Esophagus muscularis mucosa (tissue), 4 donors: ENCODE measurements at regions not wholly inside any gene's neighbourhood (a gene's known extent, or its start where the extent isn't known, plus 50 kb on each side); places are given as distances from the start of the nearest gene placed in this dataset.

Source experiments
- DNase-seq: peaks from one replicate; pipeline ENCODE4 v3.0.0-alpha.2; 2017; ENCODE audit errors: extremely low spot score
- H3K27ac ChIP-seq, 4 donors: fragments of 200-600 bp; sonication (generic); replicated peaks in 1 of 4; 1 replicate in 3 of 4; 2 replicates in 1 of 4; pipeline ENCODE4 v1.5.1; 2016 to 2019; ENCODE audit warnings: mild to moderate bottlenecking in 1 of 4
- H3K27me3 ChIP-seq, 4 donors: fragments of 200-600 bp; sonication (generic); one replicate each; pipeline versions ENCODE4 v1.5.1 to v1.6.0; 2016 to 2019
- H3K36me3 ChIP-seq, 4 donors: fragments of 200-600 bp; sonication (generic); one replicate each; pipeline ENCODE4 v1.5.1; 2016 to 2019
- H3K4me1 ChIP-seq, 4 donors: fragments of 200-600 bp; sonication (generic); one replicate each; pipeline ENCODE4 v1.5.1; 2016 to 2019
- H3K4me3 ChIP-seq, 4 donors: fragments of 200-600 bp; sonication (generic); 1 replicate in 2 of 4; 2 replicates in 2 of 4; pipeline ENCODE4 v1.5.1; 2016 to 2019; ENCODE audit warnings: mild to moderate bottlenecking in 4 of 4, moderate library complexity in 1 of 4
- H3K9me3 ChIP-seq, 4 donors: fragments of 200-600 bp; sonication (generic); 1 replicate in 3 of 4; 2 replicates in 1 of 4; pipeline ENCODE4 v1.5.1; 2016 to 2019
- EP300 ChIP-seq: sonication (generic); formaldehyde crosslinking; IDR thresholded peaks from one replicate; pipeline ENCODE4 v1.6.1; 2017; ENCODE audit warnings: antibody characterized with exemption
- POLR2A ChIP-seq: fragments of 450-650 bp; IDR thresholded peaks from one replicate; pipeline ENCODE4 v1.6.1; 2017; ENCODE audit warnings: antibody characterized with exemption, moderate library complexity, mild to moderate bottlenecking, low read depth
- POLR2AphosphoS5 ChIP-seq, 2 donors: sonication (generic); formaldehyde crosslinking; IDR thresholded peaks; one replicate each; pipeline ENCODE4 v1.6.1; 2017; ENCODE audit warnings: antibody characterized with exemption in 2 of 2
- WGBS: methylation state at CpG from one replicate; pipeline ENCODE4 v1.1.5; 2018; 5-methylcytosine and 5-hydroxymethylcytosine counted together
- intact Hi-C: fragments of 100-400 bp; cut with DNase I; formaldehyde crosslinking; loops from one replicate; pipeline ENCODE4 v1.15.1; 2023
- TF ChIP-seq, protein P1 (sequence below), 3 experiments: fragments of 200-600 bp in 2 of 3; fragments of 450-650 bp in 1 of 3; sonication (generic) in 2 of 3; IDR thresholded peaks; one replicate each; pipeline ENCODE4 v1.5.1; 2017 to 2019; ENCODE audit warnings: antibody characterized with exemption in 3 of 3, mild to moderate bottlenecking in 2 of 3, moderate library complexity in 1 of 3

- intact Hi-C loops: no loop called here
- 63% methylated on average over 3 of the region's 3 CpGs for WGBS
- H3K27ac ChIP-seq: no peak overlapping the region
Measured at GRCh38 chr5:164002214-164002613, 496.8 kb downstream of the MAT2B start.

GRCh38 chr5:164002628-164003027 is 497.2 kb downstream of the MAT2B start:
- Histone ChIP-seq H3K9me3 (no peaks in the 10 kb centered on the region), H3K4me1 (peaks cover 0 to 11% (median 3%) of the 10 kb centered on the region in 4 donors), H3K27me3 (no peaks in the 10 kb centered on the region), H3K4me3 (no peak overlapping the region), H3K27ac (no peak overlapping the region), H3K36me3 (no peaks in the 10 kb centered on the region)
- no peak for DNase-seq
- WGBS: 74% methylated on average over 3 of the region's 3 CpGs
- no peak for TF ChIP-seq EP300
- no peak for TF ChIP-seq POLR2AphosphoS5 (IDR thresholded peaks at IDR 0.05)
- TF ChIP-seq, protein P1, sequence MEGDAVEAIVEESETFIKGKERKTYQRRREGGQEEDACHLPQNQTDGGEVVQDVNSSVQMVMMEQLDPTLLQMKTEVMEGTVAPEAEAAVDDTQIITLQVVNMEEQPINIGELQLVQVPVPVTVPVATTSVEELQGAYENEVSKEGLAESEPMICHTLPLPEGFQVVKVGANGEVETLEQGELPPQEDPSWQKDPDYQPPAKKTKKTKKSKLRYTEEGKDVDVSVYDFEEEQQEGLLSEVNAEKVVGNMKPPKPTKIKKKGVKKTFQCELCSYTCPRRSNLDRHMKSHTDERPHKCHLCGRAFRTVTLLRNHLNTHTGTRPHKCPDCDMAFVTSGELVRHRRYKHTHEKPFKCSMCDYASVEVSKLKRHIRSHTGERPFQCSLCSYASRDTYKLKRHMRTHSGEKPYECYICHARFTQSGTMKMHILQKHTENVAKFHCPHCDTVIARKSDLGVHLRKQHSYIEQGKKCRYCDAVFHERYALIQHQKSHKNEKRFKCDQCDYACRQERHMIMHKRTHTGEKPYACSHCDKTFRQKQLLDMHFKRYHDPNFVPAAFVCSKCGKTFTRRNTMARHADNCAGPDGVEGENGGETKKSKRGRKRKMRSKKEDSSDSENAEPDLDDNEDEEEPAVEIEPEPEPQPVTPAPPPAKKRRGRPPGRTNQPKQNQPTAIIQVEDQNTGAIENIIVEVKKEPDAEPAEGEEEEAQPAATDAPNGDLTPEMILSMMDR (IDR thresholded peaks at IDR 0.05): no peak
- intact Hi-C loops: no loop called here

More at GRCh38 chr5:164002214-164002613, 496.8 kb downstream of the MAT2B start:
- DNase-seq: no peak
- H3K9me3 ChIP-seq: no peaks in the 10 kb centered on the region
- no peak for TF ChIP-seq EP300
- TF ChIP-seq, protein P1 (IDR thresholded peaks at IDR 0.05): no peak
- TF ChIP-seq POLR2A: no peak
- no peak for TF ChIP-seq POLR2AphosphoS5 (IDR thresholded peaks at IDR 0.05)
- H3K36me3 ChIP-seq: no peaks in the 10 kb centered on the region
- peaks cover 0 to 11% (median 3%) of the 10 kb centered on the region in 4 donors for H3K4me1 ChIP-seq
- H3K4me3 ChIP-seq: no peak overlapping the region
- no peaks in the 10 kb centered on the region for H3K27me3 ChIP-seq

GRCh38 chr5:164005071-164005470 is 499.7 kb downstream of the MAT2B start:
- no peak for DNase-seq
- H3K9me3 ChIP-seq: no peaks in the 10 kb centered on the region
- intact Hi-C loops: no loop called here
- H3K27me3 ChIP-seq: no peaks in the 10 kb centered on the region
- peaks cover 0 to 11% (median 3%) of the 10 kb centered on the region in 4 donors for H3K4me1 ChIP-seq
- H3K27ac ChIP-seq: no peak overlapping the region
- TF ChIP-seq, protein P1 (IDR thresholded peaks at IDR 0.05): no peak
- 85% methylated on average over 1 of the region's 1 CpG for WGBS
- no peaks in the 10 kb centered on the region for H3K36me3 ChIP-seq
- no peak overlapping the region for H3K4me3 ChIP-seq

DNA sequence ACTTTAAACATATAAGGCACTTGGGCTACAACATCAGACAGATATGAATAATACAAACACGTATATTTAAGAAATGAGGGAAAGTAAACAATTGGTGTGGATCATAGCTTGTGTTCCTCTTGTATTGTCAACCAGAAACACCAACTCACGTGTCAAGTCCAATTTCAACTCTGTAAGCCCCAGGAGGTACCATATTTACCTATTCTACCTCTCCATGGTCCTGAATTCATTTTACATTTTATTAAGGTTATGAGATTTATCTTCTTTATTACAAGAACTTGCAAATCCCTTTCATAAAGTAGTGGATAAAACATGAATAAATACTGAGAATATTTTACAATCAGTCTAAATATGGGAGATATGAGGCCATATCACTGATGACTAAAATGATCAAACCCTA is 501.6 kb downstream of the MAT2B start:
- H3K27me3 ChIP-seq: no peaks in the 10 kb centered on the region
- intact Hi-C loops: no loop called here
- H3K27ac ChIP-seq: no peak overlapping the region
- WGBS: 68% methylated on average over 2 of the region's 2 CpGs
- H3K36me3 ChIP-seq: no peaks in the 10 kb centered on the region
- peaks cover 0 to 11% (median 2%) of the 10 kb centered on the region in 4 donors for H3K4me1 ChIP-seq
- H3K4me3 ChIP-seq: no peak overlapping the region
- DNase-seq: no peak
- H3K9me3 ChIP-seq: no peaks in the 10 kb centered on the region
- TF ChIP-seq, protein P1 (IDR thresholded peaks at IDR 0.05): no peak
- no peak for TF ChIP-seq POLR2AphosphoS5 (IDR thresholded peaks at IDR 0.05)

- no peak for DNase-seq
- 86% methylated on average over 6 of the region's 6 CpGs for WGBS
- H3K4me1 ChIP-seq: no peaks in the 10 kb centered on the region
- no peak overlapping the region for H3K27ac ChIP-seq
- H3K27me3 ChIP-seq: no peaks in the 10 kb centered on the region
- TF ChIP-seq POLR2AphosphoS5 (IDR thresholded peaks at IDR 0.05) (no peak), POLR2A (no peak), EP300 (no peak)
- TF ChIP-seq, protein P1 (IDR thresholded peaks at IDR 0.05): no peak
- no peaks in the 10 kb centered on the region for H3K9me3 ChIP-seq
- no peaks in the 10 kb centered on the region for H3K36me3 ChIP-seq
- intact Hi-C loops: no loop called here
- H3K4me3 ChIP-seq: no peak overlapping the region
Measured at GRCh38 chr5:164009621-164010020, 504.2 kb downstream of the MAT2B start.
